OCI-LY1 (cell line): ENCODE measurements at regions not wholly inside any gene's neighbourhood (a gene's known extent, or its start where the extent isn't known, plus 50 kb on each side); places are given as distances from the start of the nearest gene placed in this dataset.

Experiments
- H2AFZ ChIP-seq: fragments of 200-600 bp; sonication (generic), shearing (Covaris generic); 2 replicates; pipeline ENCODE4 v1.6.0; 2014; ENCODE audit warnings: antibody characterized with exemption, mild to moderate bottlenecking, low read length
- H3F3A ChIP-seq: fragments of 200-600 bp; sonication (generic), shearing (Covaris generic); 2 replicates; pipeline ENCODE4 v1.6.0; 2014; ENCODE audit warnings: mild to moderate bottlenecking, antibody characterized with exemption, low read length, moderate library complexity; ENCODE audit not compliant: insufficient read depth
- H3K27ac ChIP-seq: fragments of 200-600 bp; sonication (generic); 2 replicates; pipeline ENCODE4 v1.5.1; 2014; ENCODE audit warnings: low read length, mixed run types, mild to moderate bottlenecking, low read depth; ENCODE audit not compliant: poor library complexity, severe bottlenecking
- H3K27me3 ChIP-seq: fragments of 200-600 bp; sonication (generic); 2 replicates; pipeline ENCODE4 v1.6.0; 2014; ENCODE audit warnings: antibody characterized with exemption, mild to moderate bottlenecking, low read length, moderate library complexity; ENCODE audit not compliant: insufficient read depth
- H3K36me3 ChIP-seq: fragments of 200-600 bp; sonication (generic); 2 replicates; pipeline ENCODE4 v1.6.1; 2014; ENCODE audit warnings: mild to moderate bottlenecking, antibody characterized with exemption, low read length, moderate library complexity, mixed read lengths; ENCODE audit not compliant: insufficient read depth
- H3K4me1 ChIP-seq: fragments of 200-600 bp; sonication (generic); 2 replicates; pipeline ENCODE4 v1.5.1; 2014; ENCODE audit warnings: mild to moderate bottlenecking, low read length, moderate library complexity; ENCODE audit not compliant: insufficient read depth, severe bottlenecking
- H3K4me2 ChIP-seq: fragments of 200-600 bp; sonication (generic), shearing (Covaris generic); 2 replicates; pipeline ENCODE4 v1.6.1; 2014; ENCODE audit warnings: low read length
- H3K4me3 ChIP-seq: fragments of 200-600 bp; sonication (generic); 2 replicates; pipeline ENCODE4 v1.5.1; 2014; ENCODE audit warnings: low read length, low read depth, mild to moderate bottlenecking, mixed read lengths; ENCODE audit not compliant: poor library complexity, severe bottlenecking
- H3K79me2 ChIP-seq: fragments of 200-600 bp; shearing (Covaris generic); 2 replicates; pipeline ENCODE4 v1.6.1; 2016; ENCODE audit warnings: mixed run types, low read length, mixed read lengths; ENCODE audit not compliant: insufficient read depth
- H3K9ac ChIP-seq: fragments of 200-600 bp; sonication (generic), shearing (Covaris generic); 2 replicates; pipeline ENCODE4 v1.6.1; 2014; ENCODE audit warnings: mild to moderate bottlenecking, low read length, mixed read lengths
- H3K9me2 ChIP-seq: fragments of 200-600 bp; sonication (generic), shearing (Covaris generic); 2 replicates; pipeline ENCODE4 v1.6.1; 2014; ENCODE audit warnings: low read depth, mild to moderate bottlenecking, low read length, mixed read lengths
- H3K9me3 ChIP-seq: fragments of 200-600 bp; shearing (Covaris generic); 2 replicates; pipeline ENCODE4 v1.6.1; 2014; ENCODE audit warnings: low read length, mixed read lengths
- H4K20me1 ChIP-seq: fragments of 200-600 bp; sonication (generic), shearing (Covaris generic); 2 replicates; pipeline ENCODE4 v1.6.0; 2016; ENCODE audit warnings: mild to moderate bottlenecking, low read length; ENCODE audit not compliant: insufficient read depth
- CTCF ChIP-seq: fragments of 200-600 bp; sonication (generic), shearing (Covaris generic); IDR thresholded peaks from 2 replicates; pipeline ENCODE4 v1.5.1; 2017; ENCODE audit warnings: mild to moderate bottlenecking, antibody characterized with exemption, low read length, moderate library complexity, mixed read lengths
- EZH2 ChIP-seq: fragments of 200-600 bp; sonication (generic), shearing (Covaris generic); IDR thresholded peaks from 2 replicates; pipeline ENCODE4 v1.8.0; 2017; ENCODE audit warnings: borderline replicate concordance, mixed run types, mild to moderate bottlenecking, antibody characterized with exemption, low read length, moderate library complexity, mixed read lengths

GRCh38 chr6:15121443-15121842 is 124.4 kb upstream of the JARID2 start:
- no peak overlapping the region for H3K4me3 ChIP-seq
- no peak overlapping the region for H3K9ac ChIP-seq
- H3K9me3 ChIP-seq = no peaks in the 10 kb centered on the region
- no peaks in the 10 kb centered on the region for H3K9me2 ChIP-seq
- no peaks in the 10 kb centered on the region for H3K4me1 ChIP-seq
- no peak for TF ChIP-seq EZH2
- no peak for TF ChIP-seq CTCF
- no peak overlapping the region for H3K27ac ChIP-seq
- H3K27me3 ChIP-seq = no peaks in the 10 kb centered on the region
- H3K79me2 ChIP-seq = no peaks in the 10 kb centered on the region
- no peaks in the 10 kb centered on the region for H4K20me1 ChIP-seq
- H3K4me2 ChIP-seq = no peak overlapping the region
- no peaks in the 10 kb centered on the region for H3F3A ChIP-seq
- H3K36me3 ChIP-seq = no peaks in the 10 kb centered on the region
- no peak overlapping the region for H2AFZ ChIP-seq

- H3K9ac ChIP-seq = no peak overlapping the region
- TF ChIP-seq CTCF = no peak
- TF ChIP-seq EZH2 = no peak
These were observed 123.8 kb upstream of the JARID2 start for GRCh38 chr6:15121977-15122550.

GRCh38 chr6:15129887-15130286 is 116.0 kb upstream of the JARID2 start:
- H3K27me3 ChIP-seq = peaks cover 4% of the 10 kb centered on the region; the same call in 1 of the 2 replicates
- no peak overlapping the region for H2AFZ ChIP-seq

More at GRCh38 chr6:15121977-15122550, 123.8 kb upstream of the JARID2 start:
- H4K20me1 ChIP-seq = no peaks in the 10 kb centered on the region
- H3K4me1 ChIP-seq = no peaks in the 10 kb centered on the region
- H3K9me3 ChIP-seq = no peaks in the 10 kb centered on the region
- H3K9me2 ChIP-seq = no peaks in the 10 kb centered on the region
- no peaks in the 10 kb centered on the region for H3K27me3 ChIP-seq
- H3K27ac ChIP-seq = no peak overlapping the region
- no peaks in the 10 kb centered on the region for H3K79me2 ChIP-seq
- H2AFZ ChIP-seq = no peak overlapping the region
- H3K36me3 ChIP-seq = no peaks in the 10 kb centered on the region
- H3F3A ChIP-seq = no peaks in the 10 kb centered on the region
- no peak overlapping the region for H3K4me3 ChIP-seq
- H3K4me2 ChIP-seq = no peak overlapping the region

More at GRCh38 chr6:15129887-15130286, 116.0 kb upstream of the JARID2 start:
- Histone ChIP-seq H3K9me3 (no peaks in the 10 kb centered on the region), H3K9me2 (no peaks in the 10 kb centered on the region), H4K20me1 (no peaks in the 10 kb centered on the region), H3K79me2 (no peaks in the 10 kb centered on the region), H3K9ac (no peak overlapping the region), H3K4me3 (no peak overlapping the region), H3F3A (no peaks in the 10 kb centered on the region), H3K27ac (no peak overlapping the region), H3K4me1 (no peaks in the 10 kb centered on the region), H3K4me2 (no peak overlapping the region), H3K36me3 (no peaks in the 10 kb centered on the region)
- TF ChIP-seq EZH2 = no peak
- no peak for TF ChIP-seq CTCF
